K562 (cell line): ENCODE measurements at regions not wholly inside any gene's neighbourhood (a gene's known extent, or its start where the extent isn't known, plus 50 kb on each side); places are given as distances from the start of the nearest gene placed in this dataset.

Source experiments
- CREB1 ChIP-seq, 2 experiments: sonication (generic) in 1 of 2; formaldehyde crosslinking in 1 of 2; IDR thresholded peaks; 2 replicates each; pipeline versions ENCODE4 v1.6.1 to v1.8.0; 2012 to 2022; ENCODE audit warnings: inconsistent platforms in 1 of 2, mild to moderate bottlenecking in 1 of 2, missing genetic modification reagents in 1 of 2, moderate library complexity in 1 of 2
- EP300 ChIP-seq: IDR thresholded peaks from 2 replicates; pipeline ENCODE4 v1.6.1; 2012; ENCODE audit warnings: low read length, improper control_type of control experiment
- GABPA ChIP-seq: fragments of 200-800 bp; sonication (Bioruptor generic); conservative IDR thresholded peaks from 2 replicates; pipeline ENCODE4 v1.6.1; 2016; ENCODE audit warnings: low read depth, missing genetic modification characterization, missing compliant biosample characterization
- HNRNPLL ChIP-seq: fragments of 200-400 bp; formaldehyde crosslinking; IDR thresholded peaks from 2 replicates; pipeline ENCODE4 v1.6.1; 2017; ENCODE audit warnings: low read length, low read depth, mild to moderate bottlenecking; ENCODE audit not compliant: poor library complexity, severe bottlenecking
- KDM1A ChIP-seq, 2 experiments: fragments of 450-650 bp; IDR thresholded peaks; 2 replicates each; pipeline ENCODE4 v1.6.1; 2016; ENCODE audit warnings: mild to moderate bottlenecking in 2 of 2
- RAD21 ChIP-seq, 2 experiments: fragments of 250-450 bp in 1 of 2; fragments of 450-650 bp in 1 of 2; sonication (Bioruptor Pico) in 1 of 2; formaldehyde crosslinking in 1 of 2; IDR thresholded peaks in 1 of 2; conservative IDR thresholded peaks in 1 of 2; 2 replicates each; pipeline versions ENCODE4 v1.4.0 to v1.8.0; 2020 to 2022; ENCODE audit warnings: mild to moderate bottlenecking in 2 of 2, moderate library complexity in 1 of 2
- SOX6 ChIP-seq: fragments of 450-650 bp; IDR thresholded peaks from 2 replicates; pipeline ENCODE4 v1.6.1; 2014; ENCODE audit warnings: mild to moderate bottlenecking
- TOE1 ChIP-seq, 2 experiments: fragments of 450-650 bp in 1 of 2; sonication (generic) in 1 of 2; formaldehyde crosslinking in 1 of 2; IDR thresholded peaks; 2 replicates each; pipeline versions ENCODE4 v1.7.1 to v1.8.0; 2016 to 2022; ENCODE audit warnings: borderline replicate concordance in 2 of 2, mild to moderate bottlenecking in 2 of 2, antibody characterized with exemption in 1 of 2, inconsistent platforms in 1 of 2, low read depth in 1 of 2, missing genetic modification reagents in 1 of 2, moderate library complexity in 1 of 2
- ZNF217 ChIP-seq: sonication (generic); formaldehyde crosslinking; IDR thresholded peaks from 2 replicates; pipeline ENCODE4 v1.8.0; 2022; ENCODE audit warnings: mild to moderate bottlenecking, missing genetic modification reagents
- ZNF57 ChIP-seq: fragments of 450-650 bp; formaldehyde crosslinking; IDR thresholded peaks from 2 replicates; pipeline ENCODE4 v1.4.0; 2020; ENCODE audit warnings: mild to moderate bottlenecking, moderate library complexity
- TF ChIP-seq, protein P1 (sequence below): sonication (generic); formaldehyde crosslinking; IDR thresholded peaks from 2 replicates; pipeline ENCODE4 v1.8.1; 2022; ENCODE audit warnings: missing genetic modification reagents
- TF ChIP-seq, protein P2 (sequence below), 3 experiments: IDR thresholded peaks in 2 of 3; conservative IDR thresholded peaks in 1 of 3; 2 replicates each; pipeline ENCODE4 v1.5.1; 2011 to 2012; ENCODE audit warnings: low read length in 3 of 3, mild to moderate bottlenecking in 3 of 3, control low read depth in 2 of 3, improper control_type of control experiment in 1 of 3, inconsistent platforms in 1 of 3, low read depth in 1 of 3, mixed read lengths in 1 of 3, moderate library complexity in 1 of 3; ENCODE audit not compliant: insufficient read depth in 2 of 3
- TF ChIP-seq, protein P3 (sequence below): sonication (generic); formaldehyde crosslinking; IDR thresholded peaks from 2 replicates; pipeline ENCODE4 v1.8.1; 2022; ENCODE audit warnings: missing genetic modification reagents

DNA sequence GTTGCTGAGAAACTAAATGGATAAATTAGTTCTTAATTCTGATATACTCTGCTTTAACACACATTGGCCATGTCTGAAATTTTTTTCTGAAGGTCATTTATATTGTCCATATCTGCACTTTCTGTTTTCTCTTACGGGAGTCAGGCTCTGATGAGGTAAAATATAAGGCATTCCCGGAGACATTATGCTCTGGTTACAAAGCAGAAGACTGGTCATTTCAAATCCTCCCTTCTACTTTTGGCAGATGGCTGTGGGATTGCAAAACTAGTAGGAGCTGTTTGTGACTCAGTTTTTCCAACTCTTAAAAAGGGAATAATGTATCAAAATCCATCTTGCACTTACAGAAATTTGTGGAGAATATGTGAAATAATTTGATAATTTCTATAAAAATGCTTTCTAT lies 92.2 kb upstream of the CPHXL start:
- TF ChIP-seq, protein P1, sequence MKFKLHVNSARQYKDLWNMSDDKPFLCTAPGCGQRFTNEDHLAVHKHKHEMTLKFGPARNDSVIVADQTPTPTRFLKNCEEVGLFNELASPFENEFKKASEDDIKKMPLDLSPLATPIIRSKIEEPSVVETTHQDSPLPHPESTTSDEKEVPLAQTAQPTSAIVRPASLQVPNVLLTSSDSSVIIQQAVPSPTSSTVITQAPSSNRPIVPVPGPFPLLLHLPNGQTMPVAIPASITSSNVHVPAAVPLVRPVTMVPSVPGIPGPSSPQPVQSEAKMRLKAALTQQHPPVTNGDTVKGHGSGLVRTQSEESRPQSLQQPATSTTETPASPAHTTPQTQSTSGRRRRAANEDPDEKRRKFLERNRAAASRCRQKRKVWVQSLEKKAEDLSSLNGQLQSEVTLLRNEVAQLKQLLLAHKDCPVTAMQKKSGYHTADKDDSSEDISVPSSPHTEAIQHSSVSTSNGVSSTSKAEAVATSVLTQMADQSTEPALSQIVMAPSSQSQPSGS (CRISPR knock-in tag), result no peak
- TF ChIP-seq CREB1 (IDR thresholded peaks at IDR 0.05) (no peak), CREB1 (CRISPR knock-in tag; IDR thresholded peaks at IDR 0.05) (no peak), KDM1A (IDR thresholded peaks at IDR 0.05) (no peak), SOX6 (no peak), RAD21 (CRISPR knock-in tag; conservative IDR thresholded peaks at IDR 0.05 in 1 of 2, IDR thresholded peaks at IDR 0.05 in 1 of 2) (no peak), HNRNPLL (no peak), TOE1 (IDR thresholded peaks at IDR 0.05; ENCODE audit: borderline replicate concordance) (no peak), TOE1 (CRISPR knock-in tag; IDR thresholded peaks at IDR 0.05; ENCODE audit: borderline replicate concordance, low read depth) (no peak), ZNF57 (CRISPR knock-in tag) (no peak), ZNF217 (CRISPR knock-in tag) (no peak), EP300 (no peak), GABPA (tag) (no peak)
- TF ChIP-seq, protein P2, sequence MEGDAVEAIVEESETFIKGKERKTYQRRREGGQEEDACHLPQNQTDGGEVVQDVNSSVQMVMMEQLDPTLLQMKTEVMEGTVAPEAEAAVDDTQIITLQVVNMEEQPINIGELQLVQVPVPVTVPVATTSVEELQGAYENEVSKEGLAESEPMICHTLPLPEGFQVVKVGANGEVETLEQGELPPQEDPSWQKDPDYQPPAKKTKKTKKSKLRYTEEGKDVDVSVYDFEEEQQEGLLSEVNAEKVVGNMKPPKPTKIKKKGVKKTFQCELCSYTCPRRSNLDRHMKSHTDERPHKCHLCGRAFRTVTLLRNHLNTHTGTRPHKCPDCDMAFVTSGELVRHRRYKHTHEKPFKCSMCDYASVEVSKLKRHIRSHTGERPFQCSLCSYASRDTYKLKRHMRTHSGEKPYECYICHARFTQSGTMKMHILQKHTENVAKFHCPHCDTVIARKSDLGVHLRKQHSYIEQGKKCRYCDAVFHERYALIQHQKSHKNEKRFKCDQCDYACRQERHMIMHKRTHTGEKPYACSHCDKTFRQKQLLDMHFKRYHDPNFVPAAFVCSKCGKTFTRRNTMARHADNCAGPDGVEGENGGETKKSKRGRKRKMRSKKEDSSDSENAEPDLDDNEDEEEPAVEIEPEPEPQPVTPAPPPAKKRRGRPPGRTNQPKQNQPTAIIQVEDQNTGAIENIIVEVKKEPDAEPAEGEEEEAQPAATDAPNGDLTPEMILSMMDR (IDR thresholded peaks at IDR 0.05 in 2 of 3, conservative IDR thresholded peaks at IDR 0.05 in 1 of 3; ENCODE audit: insufficient read depth in 2 of 3, low read depth in 1 of 3, low read length in 3 of 3), result no peak
- TF ChIP-seq, protein P3, sequence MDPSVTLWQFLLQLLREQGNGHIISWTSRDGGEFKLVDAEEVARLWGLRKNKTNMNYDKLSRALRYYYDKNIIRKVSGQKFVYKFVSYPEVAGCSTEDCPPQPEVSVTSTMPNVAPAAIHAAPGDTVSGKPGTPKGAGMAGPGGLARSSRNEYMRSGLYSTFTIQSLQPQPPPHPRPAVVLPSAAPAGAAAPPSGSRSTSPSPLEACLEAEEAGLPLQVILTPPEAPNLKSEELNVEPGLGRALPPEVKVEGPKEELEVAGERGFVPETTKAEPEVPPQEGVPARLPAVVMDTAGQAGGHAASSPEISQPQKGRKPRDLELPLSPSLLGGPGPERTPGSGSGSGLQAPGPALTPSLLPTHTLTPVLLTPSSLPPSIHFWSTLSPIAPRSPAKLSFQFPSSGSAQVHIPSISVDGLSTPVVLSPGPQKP, result no peak
